GM12872 (cell line): ENCODE measurements at regions not wholly inside any gene's neighbourhood (a gene's known extent, or its start where the extent isn't known, plus 50 kb on each side); places are given as distances from the start of the nearest gene placed in this dataset.

Source experiments
- TF ChIP-seq, protein P1 (sequence below): IDR thresholded peaks from 3 replicates; pipeline ENCODE4 v1.5.1; 2011; ENCODE audit warnings: low read depth, mild to moderate bottlenecking, low read length, moderate library complexity; ENCODE audit not compliant: insufficient read depth

DNA sequence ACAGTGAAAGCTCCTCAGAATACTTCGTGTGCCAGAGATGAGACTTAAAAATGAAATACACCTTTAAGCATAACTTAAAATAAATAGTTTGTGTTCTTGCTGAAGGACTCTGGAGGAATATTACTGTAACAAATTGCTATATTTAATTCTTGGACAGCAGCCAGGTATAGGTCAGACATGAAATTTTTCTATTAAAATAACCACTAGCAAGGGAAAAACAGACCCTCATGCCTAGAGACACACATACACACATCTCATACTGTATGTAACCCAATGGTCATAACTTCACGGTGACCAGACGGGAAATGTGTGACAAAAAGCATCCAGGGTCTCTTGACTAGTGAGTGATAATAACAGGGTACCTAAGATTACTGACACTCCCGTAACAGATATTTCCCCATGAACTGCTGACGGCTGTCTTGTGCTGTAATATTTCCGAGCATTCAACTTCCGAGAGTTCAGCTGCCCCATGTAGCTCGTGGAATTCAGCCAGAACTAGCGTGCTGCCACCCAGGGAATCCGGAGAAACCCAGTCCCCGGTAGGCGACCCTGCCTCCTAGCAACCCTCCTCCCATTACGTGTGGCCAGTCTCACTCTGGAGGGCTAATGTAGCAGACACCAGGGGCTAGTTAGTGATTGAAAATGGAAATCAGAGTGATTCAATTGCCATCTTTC is 2295.1 kb upstream of the WWC1 start:
- TF ChIP-seq, protein P1, sequence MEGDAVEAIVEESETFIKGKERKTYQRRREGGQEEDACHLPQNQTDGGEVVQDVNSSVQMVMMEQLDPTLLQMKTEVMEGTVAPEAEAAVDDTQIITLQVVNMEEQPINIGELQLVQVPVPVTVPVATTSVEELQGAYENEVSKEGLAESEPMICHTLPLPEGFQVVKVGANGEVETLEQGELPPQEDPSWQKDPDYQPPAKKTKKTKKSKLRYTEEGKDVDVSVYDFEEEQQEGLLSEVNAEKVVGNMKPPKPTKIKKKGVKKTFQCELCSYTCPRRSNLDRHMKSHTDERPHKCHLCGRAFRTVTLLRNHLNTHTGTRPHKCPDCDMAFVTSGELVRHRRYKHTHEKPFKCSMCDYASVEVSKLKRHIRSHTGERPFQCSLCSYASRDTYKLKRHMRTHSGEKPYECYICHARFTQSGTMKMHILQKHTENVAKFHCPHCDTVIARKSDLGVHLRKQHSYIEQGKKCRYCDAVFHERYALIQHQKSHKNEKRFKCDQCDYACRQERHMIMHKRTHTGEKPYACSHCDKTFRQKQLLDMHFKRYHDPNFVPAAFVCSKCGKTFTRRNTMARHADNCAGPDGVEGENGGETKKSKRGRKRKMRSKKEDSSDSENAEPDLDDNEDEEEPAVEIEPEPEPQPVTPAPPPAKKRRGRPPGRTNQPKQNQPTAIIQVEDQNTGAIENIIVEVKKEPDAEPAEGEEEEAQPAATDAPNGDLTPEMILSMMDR = no peak

DNA sequence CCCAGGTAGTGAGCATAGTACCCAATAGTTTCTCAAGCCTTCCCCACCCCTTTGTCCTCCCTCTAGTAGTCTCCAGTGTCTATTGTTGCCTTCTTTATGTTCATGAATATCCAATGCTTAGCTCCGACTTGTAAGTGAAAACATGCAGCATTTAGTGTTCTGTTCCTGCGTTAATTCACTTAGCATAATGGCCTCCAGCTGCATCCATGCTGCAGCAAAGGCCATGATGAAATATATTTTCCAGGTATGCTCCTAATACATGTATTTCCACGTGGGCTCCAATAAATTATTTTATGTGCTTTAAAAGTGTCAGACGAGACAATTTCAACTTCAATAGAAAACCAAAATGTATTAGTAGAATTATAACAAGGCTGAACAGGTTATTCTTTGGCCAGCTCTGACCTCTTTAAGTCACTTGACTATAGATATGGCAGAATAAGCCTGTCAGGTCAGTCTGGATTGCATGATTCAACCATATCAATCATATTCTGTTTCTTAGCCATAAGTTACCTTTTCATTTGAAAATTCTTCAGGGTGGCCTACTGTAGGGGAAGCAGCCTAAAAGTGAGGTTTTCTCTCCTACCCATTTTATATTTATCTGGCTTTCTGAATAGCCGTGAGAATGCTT is 2291.6 kb upstream of the WWC1 start:
- TF ChIP-seq, protein P1 = no peak

DNA sequence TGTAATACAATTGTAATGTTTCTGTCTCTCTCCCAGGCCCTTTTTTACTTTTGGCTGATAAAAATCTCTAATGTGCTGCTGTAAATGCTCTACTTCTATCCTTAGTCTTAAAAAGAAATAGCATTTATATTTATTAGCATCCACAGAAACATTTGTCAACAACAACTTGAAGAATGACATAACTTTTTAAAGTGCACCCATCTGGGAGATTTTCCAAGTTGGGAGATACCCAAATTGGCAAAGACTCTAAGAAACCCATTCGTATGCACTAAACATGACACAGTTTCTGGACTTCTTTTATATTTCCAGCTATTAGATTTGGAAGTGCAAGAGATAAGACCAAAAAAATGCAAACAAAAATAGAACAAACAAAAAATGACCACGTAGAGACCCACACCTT is 2287.4 kb upstream of the WWC1 start:
- TF ChIP-seq, protein P1 = no peak

DNA sequence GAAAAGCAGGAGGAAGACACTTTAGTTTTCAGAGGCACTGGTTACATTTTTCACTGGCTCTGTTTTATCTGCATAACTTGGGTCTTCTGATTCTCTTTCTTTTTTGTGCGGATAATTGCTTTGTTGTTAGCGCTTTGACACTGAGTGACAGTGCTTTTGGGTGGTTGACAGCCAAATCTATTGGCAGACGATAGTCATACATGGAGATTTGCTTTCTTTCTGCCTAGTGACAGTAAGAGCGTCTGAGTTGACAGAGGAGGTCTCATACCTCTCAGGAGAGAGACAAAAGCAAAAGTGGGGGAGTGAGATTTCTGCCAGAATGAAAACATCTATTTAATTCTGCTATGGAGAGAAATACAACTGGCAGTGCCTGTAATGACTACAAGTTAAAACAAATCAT is 2278.0 kb upstream of the WWC1 start:
- TF ChIP-seq, protein P1 = no peak

DNA sequence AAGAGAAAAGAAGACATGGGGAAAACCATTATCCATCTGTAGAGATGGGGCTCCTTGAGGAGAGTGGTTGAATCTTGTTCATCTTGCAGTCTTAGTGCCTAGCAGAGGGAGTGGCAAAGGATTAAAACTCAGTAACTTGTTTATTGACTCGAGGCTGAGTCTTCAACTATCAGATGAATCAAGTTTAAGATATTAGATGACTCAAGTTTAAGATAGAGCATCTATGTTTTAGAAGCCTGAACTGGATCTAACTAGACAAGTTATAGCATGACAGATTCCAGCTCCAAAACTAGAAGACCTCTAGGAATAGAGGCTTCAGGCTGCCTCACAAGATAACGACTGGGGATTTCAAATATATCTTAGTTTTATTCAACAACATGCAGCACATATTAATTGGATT is 2277.2 kb upstream of the WWC1 start:
- TF ChIP-seq, protein P1 = no peak

DNA sequence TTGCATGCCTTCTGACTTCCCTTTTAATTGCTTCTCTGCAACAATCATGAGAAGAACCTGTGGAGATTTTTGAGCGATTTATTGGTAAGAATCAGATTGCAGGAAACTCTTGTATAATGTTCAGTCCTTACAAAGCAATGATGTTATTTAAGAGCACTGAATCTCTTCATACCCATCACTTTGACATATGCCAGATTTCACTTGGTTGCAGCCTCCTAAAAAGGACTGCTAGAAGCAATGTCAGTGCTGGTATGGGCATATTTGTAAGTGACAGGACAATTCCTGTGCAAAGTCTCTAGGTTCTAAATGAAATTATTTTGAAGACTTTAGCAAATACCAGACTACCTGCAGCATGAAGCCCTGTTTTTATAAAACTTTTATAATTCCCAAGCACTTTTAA is 2272.7 kb upstream of the WWC1 start:
- TF ChIP-seq, protein P1 = no peak

DNA sequence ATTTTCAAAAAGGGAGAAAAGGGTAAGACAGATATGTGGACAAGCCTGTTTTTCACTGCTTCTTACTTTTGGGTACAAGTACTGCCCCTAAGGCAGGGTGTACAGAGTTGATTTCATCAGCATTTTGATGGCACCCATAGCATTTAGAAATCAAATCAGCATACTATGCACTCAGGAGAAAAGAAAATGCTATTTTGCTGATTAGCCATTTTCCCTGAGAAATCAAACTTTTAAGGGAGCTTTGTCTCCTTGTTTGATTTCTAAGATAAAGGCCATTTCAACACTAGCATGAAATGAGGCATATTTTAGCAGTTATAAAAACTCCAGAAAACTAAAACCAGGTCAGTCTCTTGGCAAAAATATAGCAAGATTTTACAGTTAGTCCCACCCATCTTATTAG is 2269.4 kb upstream of the WWC1 start:
- TF ChIP-seq, protein P1 = no peak
